PC-3 (cell line): ENCODE measurements at regions not wholly inside any gene's neighbourhood (a gene's known extent, or its start where the extent isn't known, plus 50 kb on each side); places are given as distances from the start of the nearest gene placed in this dataset.

Source experiments
- CTCF ChIP-seq: fragments of 300-600 bp; sonication (generic); conservative IDR thresholded peaks from 2 replicates; pipeline ENCODE4 v1.5.1; 2017; ENCODE audit warnings: antibody characterized with exemption, low read depth, mild to moderate bottlenecking, low read length
- EZH2phosphoT487 ChIP-seq: fragments of 300-600 bp; sonication (generic); IDR thresholded peaks from 2 replicates; pipeline ENCODE4 v1.6.1; 2018; ENCODE audit warnings: mild to moderate bottlenecking, antibody characterized with exemption, low read length, borderline replicate concordance

GRCh38 chr3:80238606-80239005 is 470.8 kb upstream of the ROBO1 start:
- TF ChIP-seq CTCF (no peak), EZH2phosphoT487 (no peak)
